HG03060 (cell line): ENCODE measurements at regions not wholly inside any gene's neighbourhood (a gene's known extent, or its start where the extent isn't known, plus 50 kb on each side); places are given as distances from the start of the nearest gene placed in this dataset.
A peak's percentile ranks its signal among the peaks of the same experiment; 100 is the strongest.
"Not testable (repeated sequence)": the region's sequence is repeated elsewhere in the genome, so short reads cannot be mapped to it uniquely, and the experiment has no call there.

ENCODE experiments used
- ATAC-seq: cut with Tn5 transposase; IDR thresholded peaks from one replicate; pipeline ENCODE4 v1.9.1; 2021; ENCODE audit warnings: low read depth, moderate number of reproducible peaks; ENCODE audit not compliant: unreplicated experiment

DNA sequence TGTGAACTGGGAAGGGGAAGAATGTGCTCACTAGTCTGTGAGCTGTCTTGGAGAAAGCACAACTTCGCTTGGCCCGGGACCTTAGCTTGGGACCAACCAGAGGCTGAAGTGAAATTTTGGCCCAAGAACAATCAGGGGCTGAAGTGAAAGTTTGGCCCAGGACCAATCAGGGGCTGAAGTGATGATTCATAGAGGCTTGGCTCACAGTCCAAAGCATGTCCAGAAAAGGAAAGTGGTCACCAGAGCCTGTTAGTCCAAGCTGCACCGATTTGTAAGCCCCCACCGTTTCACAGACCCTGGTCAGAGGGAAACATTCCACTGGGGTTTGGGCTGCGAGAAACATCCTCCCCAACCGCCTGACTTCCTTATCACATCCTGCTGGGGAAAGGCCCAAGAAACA, 763.3 kb downstream of the SPATA31A7 start:
- not testable (repeated sequence) for ATAC-seq

DNA sequence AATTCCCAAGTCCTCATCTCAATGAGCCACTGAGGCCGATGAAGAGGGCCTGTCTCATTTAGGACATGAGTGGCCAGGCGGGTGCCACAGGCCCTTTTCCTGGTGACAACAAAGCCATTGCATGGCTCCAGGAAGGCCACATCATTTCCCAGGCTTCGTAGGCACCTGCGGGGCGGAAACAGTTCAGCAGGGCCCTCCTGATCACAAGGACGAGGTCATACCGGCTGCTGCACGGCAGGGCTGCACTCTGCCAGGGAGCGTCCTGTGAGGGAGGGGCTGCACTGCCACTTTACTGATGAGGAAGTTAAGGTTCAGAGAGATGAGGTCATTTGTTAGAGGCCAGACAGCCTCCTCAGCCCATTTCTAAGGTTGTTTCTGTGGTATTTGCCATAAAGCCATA, 781.8 kb downstream of the SPATA31A7 start:
- ATAC-seq, result not testable (repeated sequence)

DNA sequence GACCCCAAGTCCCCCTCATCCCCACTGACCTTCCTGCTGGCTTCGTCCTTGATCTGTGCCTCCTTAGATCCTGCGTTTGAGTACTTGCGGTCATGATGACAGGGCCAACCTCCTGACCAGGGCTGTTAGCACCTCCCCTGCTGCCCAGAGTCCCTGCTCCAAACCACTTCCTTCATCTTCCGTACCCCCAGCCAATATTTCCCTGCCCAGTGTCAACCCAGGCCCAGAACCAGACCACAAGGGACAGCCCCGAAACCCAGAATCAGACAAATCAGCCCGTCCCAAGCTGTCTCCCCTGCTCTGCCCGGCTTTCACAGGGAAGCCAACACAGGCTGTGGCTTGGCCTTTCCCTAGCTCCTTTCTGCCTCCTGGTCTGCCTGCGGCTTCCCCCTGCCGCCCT, 784.7 kb downstream of the SPATA31A7 start:
- ATAC-seq, result not testable (repeated sequence)

GRCh38 chr9:61976318-61976717, 786.5 kb downstream of the SPATA31A7 start:
- ATAC-seq, result not testable (repeated sequence)

GRCh38 chr9:61982727-61983126, 792.9 kb downstream of the SPATA31A7 start:
- ATAC-seq, result not testable (repeated sequence)

DNA sequence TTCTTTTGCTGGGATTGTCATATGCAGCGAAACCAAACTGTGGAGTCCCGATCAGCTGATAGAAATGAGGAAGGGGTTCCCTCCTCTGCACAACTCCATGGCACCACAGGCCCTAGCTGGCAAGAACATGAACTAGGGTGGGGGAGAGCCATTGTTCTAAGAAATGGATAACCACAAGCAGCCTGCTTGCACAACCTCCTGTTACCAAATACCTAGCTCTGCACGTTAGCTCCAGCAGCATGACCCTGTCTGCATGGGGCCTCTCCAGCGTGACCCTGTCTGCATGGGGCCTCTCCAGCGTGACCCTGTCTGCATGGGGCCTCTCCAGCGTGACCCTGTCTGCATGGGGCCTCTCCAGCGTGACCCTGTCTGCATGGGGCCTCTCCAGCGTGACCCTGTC, 793.6 kb downstream of the SPATA31A7 start:
- ATAC-seq, result not testable (repeated sequence)

DNA sequence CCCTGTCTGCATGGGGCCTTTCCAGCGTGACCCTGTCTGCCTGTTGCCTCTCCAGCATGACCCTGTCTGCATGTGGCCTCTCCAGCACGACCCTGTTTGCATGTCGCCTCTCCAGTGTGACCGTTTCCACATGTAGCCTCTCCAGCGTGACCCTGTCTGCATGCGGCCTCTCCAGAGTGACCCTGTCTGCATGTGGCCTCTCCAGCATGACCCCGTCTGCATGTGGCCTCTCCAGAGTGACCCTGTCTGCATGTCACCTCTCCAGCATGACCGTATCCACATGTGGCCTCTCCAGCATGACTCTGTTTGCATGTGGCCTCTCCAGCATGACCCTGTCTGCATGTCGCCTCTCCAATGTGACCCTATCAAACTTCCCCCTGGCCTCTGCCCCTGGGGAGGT, 794.1 kb downstream of the SPATA31A7 start:
- not testable (repeated sequence) for ATAC-seq

DNA sequence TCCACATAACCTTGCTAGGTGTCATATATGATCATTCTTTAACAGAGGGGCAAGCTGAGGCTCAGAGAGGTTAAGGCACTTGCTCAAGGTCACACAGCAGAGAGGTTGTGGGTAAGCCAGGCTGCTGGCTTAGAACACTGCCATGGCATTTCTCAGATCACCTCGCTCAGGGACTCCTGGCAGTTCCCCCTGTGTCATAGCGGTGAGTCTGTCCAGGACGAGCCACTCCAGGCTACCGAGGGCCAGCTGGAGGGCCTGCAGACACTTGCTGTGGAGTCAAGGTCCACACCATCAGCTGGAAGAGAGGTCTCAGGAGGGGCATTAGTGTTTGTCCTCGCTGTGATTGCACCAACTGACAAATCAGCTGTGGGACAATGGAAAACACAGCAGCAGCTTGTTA, 794.7 kb downstream of the SPATA31A7 start:
- not testable (repeated sequence) for ATAC-seq

GRCh38 chr9:61992110-61992509, 802.3 kb downstream of the SPATA31A7 start:
- ATAC-seq, result not testable (repeated sequence)

DNA sequence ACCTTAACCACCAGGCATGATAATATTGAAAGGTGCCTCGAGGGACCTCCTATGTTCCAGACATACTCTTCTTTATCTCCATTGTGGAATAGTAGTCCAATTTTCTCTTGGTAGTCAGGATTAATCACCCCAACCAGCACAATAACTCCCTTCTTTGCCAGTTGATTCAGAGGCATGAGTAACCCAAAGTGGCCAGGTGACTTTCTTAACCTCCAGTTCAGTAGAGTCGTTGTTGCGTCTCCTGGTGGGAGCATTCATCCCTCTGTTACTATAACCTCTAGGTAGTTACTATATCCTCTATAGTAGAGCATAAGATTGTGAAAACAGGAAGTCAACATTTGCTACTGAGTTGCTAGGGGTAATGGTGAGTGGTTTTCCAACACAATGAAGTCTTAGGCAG, 842.6 kb downstream of the SPATA31A7 start:
- ATAC-seq, result not testable (repeated sequence)

DNA sequence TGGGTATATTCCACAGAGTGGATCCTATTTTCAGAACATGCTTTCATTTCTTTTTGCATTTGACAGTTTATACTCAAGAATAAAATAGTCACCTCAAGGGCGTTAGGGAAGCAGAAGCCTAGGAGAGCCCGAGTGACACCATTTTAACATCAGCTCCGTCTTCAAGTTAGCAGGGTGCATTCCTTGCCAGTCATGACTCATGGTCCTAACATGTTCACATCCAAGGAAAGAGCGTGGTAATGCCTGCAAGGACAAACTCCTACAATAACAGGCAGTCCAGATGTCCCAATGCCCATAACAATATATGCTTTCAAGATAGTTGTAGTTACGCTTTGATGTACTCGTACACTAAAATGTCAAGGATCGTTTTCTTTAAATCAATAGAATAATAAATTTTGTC, 848.4 kb downstream of the SPATA31A7 start:
- not testable (repeated sequence) for ATAC-seq

DNA sequence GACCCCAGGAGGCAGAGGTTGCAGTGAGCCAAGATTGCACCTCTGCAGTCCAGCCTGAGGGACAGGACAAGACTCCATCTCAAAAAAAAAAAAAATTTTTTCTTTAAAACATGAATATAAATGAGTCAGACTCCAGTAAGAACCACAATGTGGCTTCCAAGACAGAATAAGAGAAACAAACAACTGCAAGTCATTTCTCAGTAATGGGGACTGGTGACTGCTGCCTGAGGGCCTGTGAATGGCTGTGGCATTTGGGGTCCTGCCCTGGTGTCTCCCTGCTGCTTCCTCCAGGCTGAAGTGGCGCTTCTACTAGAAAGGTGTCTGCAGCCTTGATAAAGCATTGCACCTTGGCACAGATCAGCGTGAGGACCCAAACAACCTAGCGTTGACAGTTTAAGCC, 868.3 kb downstream of the SPATA31A7 start:
- not testable (repeated sequence) for ATAC-seq

DNA sequence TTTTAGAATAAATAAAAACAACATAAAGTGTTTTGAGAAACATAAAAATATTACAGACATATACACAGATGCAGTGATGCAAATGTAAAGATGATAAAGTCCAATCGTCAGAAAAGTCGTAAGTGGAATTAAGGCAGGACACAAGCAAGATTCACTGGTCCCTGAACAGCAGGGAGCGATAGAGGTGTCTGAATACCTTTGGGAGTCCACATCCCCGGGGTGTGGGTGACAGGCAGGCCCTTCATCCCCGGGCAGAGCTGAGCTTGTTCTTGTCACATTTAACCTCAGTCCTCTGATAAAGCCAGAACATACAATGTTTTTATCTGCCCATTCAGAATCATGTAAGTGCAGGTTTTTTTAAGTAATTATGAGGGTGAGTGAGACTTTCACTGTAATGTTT, 881.2 kb downstream of the SPATA31A7 start:
- ATAC-seq, result not testable (repeated sequence)

DNA sequence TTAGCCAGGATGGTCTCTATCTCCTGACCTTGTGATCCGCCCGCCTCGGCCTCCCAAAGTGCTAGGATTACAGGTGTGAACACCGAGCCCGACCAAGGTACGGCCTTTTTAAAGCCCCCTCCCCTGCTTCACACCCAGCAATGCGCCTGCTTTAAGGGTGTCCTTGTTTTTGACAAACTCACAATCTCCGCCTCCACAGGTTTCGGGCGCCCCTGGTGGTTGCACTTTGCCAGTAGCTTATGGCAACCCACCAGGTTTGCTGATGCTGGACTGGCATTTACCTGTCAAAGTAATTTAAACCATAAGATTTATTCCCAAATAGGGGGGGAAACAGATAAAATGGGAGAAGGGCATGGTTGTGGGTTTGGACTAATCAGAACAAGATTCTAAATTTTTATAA, 883.6 kb downstream of the SPATA31A7 start:
- ATAC-seq, result not testable (repeated sequence)

DNA sequence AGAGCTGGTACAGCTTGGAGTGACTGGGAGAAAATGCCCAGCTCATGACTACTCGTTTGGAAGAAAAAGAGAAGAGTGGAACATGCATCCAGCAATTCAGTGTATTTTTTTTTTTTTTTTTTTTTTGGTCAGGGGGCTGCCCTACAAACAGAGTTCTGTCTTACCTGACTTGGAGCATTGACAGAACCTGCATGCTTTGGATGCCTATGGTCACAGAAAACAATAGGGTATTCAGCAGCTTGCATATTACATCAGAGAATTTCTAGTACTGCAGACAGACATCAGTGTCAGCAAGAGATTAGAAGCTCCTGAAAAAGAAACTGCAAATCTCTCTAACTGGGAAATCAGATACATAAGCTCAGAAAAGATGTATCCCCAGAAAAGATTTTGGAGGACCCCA, 894.4 kb downstream of the SPATA31A7 start:
- ATAC-seq, result not testable (repeated sequence)

DNA sequence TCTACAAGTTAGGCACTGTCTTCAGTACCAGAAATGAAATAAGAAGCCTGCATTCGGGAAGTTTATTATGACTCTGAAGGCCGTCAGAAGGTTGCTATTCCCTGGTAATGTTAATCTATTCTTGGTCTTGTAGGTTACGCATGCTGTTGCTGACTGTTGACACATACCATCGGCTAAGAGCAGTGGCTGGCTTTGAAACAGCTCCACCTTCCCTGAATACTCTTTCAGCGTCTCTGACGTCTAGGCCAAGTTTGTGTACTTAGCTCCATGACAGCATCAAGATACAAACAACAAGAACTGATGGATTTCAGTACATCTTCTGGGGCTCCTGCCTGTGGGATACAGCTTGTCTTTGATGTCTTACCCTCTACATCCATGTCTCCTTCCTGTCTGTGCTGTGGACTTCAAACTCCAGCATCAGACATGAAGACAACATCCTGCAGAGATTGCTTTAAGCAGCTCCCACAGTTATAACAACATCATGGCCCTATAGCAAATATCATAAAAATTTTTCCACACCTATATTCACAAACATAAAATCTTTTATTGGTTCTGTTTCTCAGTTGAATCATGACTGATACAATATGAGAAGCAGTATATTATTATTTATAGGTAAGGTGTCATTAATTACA, 906.0 kb downstream of the SPATA31A7 start:
- not testable (repeated sequence) for ATAC-seq

- peak; percentile 56 for ATAC-seq
These were observed 920.6 kb downstream of the SPATA31A7 start for GRCh38 chr9:62110486-62110885.

DNA sequence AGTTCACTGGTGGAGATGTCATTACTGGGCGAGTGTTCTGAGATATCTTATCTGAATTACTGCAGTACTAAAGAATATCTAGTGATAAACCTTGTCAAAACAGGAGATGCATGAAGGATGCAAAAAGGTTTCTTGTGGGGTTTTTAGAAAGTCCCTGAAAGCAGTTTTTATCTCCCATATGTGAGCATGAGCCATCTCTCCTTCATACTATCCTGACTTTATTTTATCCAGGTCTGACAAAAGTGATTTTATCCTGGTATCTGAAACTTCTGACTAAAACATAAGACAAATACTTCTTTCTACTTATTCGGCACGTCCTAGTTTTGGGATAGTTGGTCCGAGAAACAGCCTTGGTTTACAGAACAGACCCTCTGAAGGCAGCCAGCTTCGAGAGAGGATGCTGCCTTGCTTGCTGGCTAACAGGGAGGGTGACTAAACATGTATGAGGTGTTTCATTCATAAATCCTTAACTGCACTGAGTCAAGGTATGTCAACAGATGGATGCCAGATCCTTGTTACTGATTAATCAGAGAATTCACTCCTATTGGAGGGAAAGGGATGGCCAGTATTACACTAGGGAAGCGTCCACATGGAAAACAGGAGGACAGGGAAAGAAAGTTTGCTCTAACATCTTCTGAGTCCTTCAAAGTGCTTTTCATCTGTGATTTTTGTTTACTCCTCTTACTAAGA, 927.3 kb downstream of the SPATA31A7 start:
- not testable (repeated sequence) for ATAC-seq

DNA sequence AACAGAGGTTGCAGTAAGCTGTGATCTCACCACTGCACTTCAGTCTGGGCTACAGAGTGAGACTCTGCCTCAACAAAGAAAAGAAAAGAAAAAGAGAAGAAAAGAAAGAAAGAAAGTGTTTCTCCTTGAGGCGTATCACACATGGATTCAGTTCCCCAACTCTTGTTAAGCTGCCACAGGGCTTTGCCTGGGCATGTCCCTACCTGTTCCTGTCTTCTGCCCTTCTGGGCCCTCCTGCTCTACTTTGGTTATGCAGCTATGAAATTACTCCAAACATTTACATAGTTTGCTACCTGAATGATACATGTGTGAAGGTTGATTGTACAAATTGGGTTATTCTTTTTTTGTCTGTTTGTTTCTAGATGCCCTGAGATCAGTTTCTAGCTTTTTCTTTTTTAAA, 929.8 kb downstream of the SPATA31A7 start:
- ATAC-seq, result not testable (repeated sequence)

DNA sequence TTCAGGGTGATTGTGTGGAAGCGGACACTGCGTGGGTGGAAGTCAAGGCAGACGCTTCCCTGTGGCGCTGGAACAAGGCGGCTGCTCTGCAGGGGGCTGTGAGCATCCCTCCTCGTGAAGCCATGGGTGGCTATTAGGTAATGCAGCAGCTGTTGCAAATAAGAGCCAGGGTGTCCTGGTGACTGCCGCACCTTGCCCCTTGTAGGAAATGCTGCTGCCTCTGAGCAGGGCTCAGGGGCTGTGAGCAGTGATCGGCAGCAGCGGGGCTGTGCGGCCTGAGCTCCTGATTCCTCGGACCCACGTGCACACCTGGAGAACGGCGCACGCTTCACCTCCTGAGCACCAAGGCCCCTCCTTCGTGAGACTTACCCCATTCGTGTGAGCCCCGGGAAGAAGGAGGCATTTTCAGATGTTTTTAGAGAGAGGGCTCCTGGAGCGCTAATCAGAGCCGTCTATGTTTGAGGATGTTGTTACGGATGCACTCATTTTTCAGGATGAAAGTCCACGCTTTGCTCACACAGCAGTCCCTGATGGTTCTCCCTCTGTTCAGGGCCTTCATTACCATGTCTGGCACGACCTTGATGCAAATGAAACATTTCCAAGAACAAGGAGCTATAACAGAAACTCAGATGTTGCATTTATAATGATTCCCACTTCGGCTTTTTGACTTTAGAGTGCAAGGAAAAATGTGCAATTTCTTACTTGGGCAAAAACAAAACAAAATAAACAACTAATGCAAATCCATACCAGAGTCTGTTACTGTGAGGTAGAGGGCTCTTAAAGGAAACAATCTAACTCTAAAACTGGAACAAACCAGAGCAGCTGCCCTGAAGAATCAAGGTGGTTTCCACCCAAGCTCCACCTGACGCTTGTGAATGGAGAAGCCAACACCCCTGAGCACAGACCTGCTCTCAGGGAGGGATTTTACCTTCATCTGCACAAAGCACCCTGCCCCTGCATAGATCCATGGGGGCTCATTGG, 936.1 kb downstream of the SPATA31A7 start:
- not testable (repeated sequence) for ATAC-seq

GRCh38 chr9:62135022-62135421, 945.2 kb downstream of the SPATA31A7 start:
- ATAC-seq, result not testable (repeated sequence)
